IMR-90 (cell line): ENCODE measurements at regions not wholly inside any gene's neighbourhood (a gene's known extent, or its start where the extent isn't known, plus 50 kb on each side); places are given as distances from the start of the nearest gene placed in this dataset.

Experiments
- ATAC-seq: fragments of 200-7000 bp; cut with Tn5 transposase; 2 replicates; pipeline ENCODE4 v1.9.1; 2020; ENCODE audit warnings: low read depth, mild to moderate bottlenecking, moderate library complexity
- BruUV-seq: library from RNA; stranded (reverse); fragments of 400-500 nt; replicated peaks from 2 replicates; lab custom pipeline; 2021; lab: Mats Ljungman, UMichigan
- CTCF ChIA-PET: fragments of 300-600 bp; formaldehyde crosslinking; extraction: SDS; loops from one replicate; lab custom pipeline; 2021; ENCODE audit warnings: antibody characterized with exemption; lab: Yijun Ruan, JAX
- POLR2A ChIA-PET: fragments of 300-600 bp; sonication (Branson Sonifier 250); formaldehyde crosslinking; loops from one replicate; lab custom pipeline; 2022; ENCODE audit warnings: antibody characterized with exemption; ENCODE audit not compliant: unreplicated experiment; lab: Charles Lee
- DNase-seq: peaks from one replicate; pipeline ENCODE4 v3.0.0; 2013
- H2AFZ ChIP-seq: replicated peaks from 2 replicates; pipeline ENCODE3; 2013; ENCODE audit warnings: low read length, mild to moderate bottlenecking; ENCODE audit not compliant: poor library complexity
- H2AK5ac ChIP-seq: 2 replicates; pipeline ENCODE4 v1.6.1; 2013; ENCODE audit warnings: low read depth, low read length, inconsistent platforms
- H2AK9ac ChIP-seq: replicated peaks from 2 replicates; pipeline ENCODE3; 2013; ENCODE audit warnings: mild to moderate bottlenecking, low read depth, low read length, moderate library complexity; ENCODE audit not compliant: poor library complexity
- H2BK120ac ChIP-seq: 2 replicates; pipeline ENCODE4 v1.6.1; 2013; ENCODE audit warnings: low read depth, low read length, inconsistent platforms
- H2BK15ac ChIP-seq: 3 replicates; pipeline ENCODE4 v1.6.1; 2013; ENCODE audit warnings: low read depth, low read length, inconsistent platforms
- H2BK20ac ChIP-seq: 2 replicates; pipeline ENCODE4 v1.6.1; 2013; ENCODE audit warnings: low read depth, mild to moderate bottlenecking, inconsistent platforms, low read length, moderate library complexity
- H2BK5ac ChIP-seq: 2 replicates; pipeline ENCODE4 v1.6.1; 2013; ENCODE audit warnings: mild to moderate bottlenecking, low read depth, low read length, inconsistent platforms; ENCODE audit not compliant: poor library complexity, severe bottlenecking
- H3K14ac ChIP-seq: replicated peaks from 2 replicates; pipeline ENCODE4 v1.6.1; 2013; ENCODE audit warnings: low read depth, low read length, inconsistent platforms
- H3K18ac ChIP-seq: 2 replicates; pipeline ENCODE4 v1.6.1; 2013; ENCODE audit warnings: low read depth, low read length, control low read depth
- H3K23ac ChIP-seq: 2 replicates; pipeline ENCODE4 v1.6.1; 2013; ENCODE audit warnings: low read depth, low read length, inconsistent platforms
- H3K27ac ChIP-seq: 2 replicates; pipeline ENCODE4 v1.5.1; 2013; ENCODE audit warnings: mild to moderate bottlenecking, control low read depth, low read length; ENCODE audit not compliant: insufficient read depth
- H3K27me3 ChIP-seq: 2 replicates; pipeline ENCODE4 v1.6.1; 2013; ENCODE audit warnings: low read length; ENCODE audit not compliant: control insufficient read depth, insufficient read depth
- H3K36me3 ChIP-seq: 2 replicates; pipeline ENCODE4 v1.6.1; 2013; ENCODE audit warnings: low read length, mixed read lengths; ENCODE audit not compliant: control insufficient read depth, insufficient read depth
- H3K4ac ChIP-seq: 2 replicates; pipeline ENCODE4 v1.6.1; 2013; ENCODE audit warnings: low read depth, low read length, inconsistent platforms
- H3K4me1 ChIP-seq: 2 replicates; pipeline ENCODE4 v1.6.1; 2013; ENCODE audit warnings: low read length, mixed read lengths; ENCODE audit not compliant: control insufficient read depth, insufficient read depth
- H3K4me2 ChIP-seq: 2 replicates; pipeline ENCODE4 v1.6.1; 2013; ENCODE audit warnings: low read depth, mild to moderate bottlenecking, control low read depth, low read length, moderate library complexity
- H3K4me3 ChIP-seq: 2 replicates; pipeline ENCODE4 v1.5.1; 2013; ENCODE audit warnings: low read depth, mild to moderate bottlenecking, control low read depth, low read length, moderate library complexity; ENCODE audit not compliant: insufficient read depth
- H3K56ac ChIP-seq: 2 replicates; pipeline ENCODE4 v1.6.1; 2013; ENCODE audit warnings: low read length, inconsistent platforms; ENCODE audit not compliant: insufficient read depth; ENCODE audit errors: extremely low read depth
- H3K79me1 ChIP-seq, 2 experiments: 2 replicates each; pipeline ENCODE4 v1.6.1; 2013; ENCODE audit warnings: low read length in 2 of 2, inconsistent platforms in 1 of 2, low read depth in 1 of 2
- H3K9ac ChIP-seq: 2 replicates; pipeline ENCODE4 v1.6.1; 2013; ENCODE audit warnings: low read depth, low read length, control low read depth
- H3K9me1 ChIP-seq: 2 replicates; pipeline ENCODE4 v1.6.1; 2013; ENCODE audit warnings: low read length, inconsistent platforms; ENCODE audit not compliant: insufficient read depth
- H3K9me3 ChIP-seq: 2 replicates; pipeline ENCODE4 v1.6.1; 2013; ENCODE audit warnings: low read length; ENCODE audit not compliant: control insufficient read depth, insufficient read depth
- H4K20me1 ChIP-seq: 2 replicates; pipeline ENCODE4 v1.6.1; 2013; ENCODE audit warnings: low read length, inconsistent platforms; ENCODE audit not compliant: insufficient read depth
- H4K5ac ChIP-seq: 2 replicates; pipeline ENCODE4 v1.6.1; 2013; ENCODE audit warnings: mild to moderate bottlenecking, low read depth, low read length, control low read depth
- H4K8ac ChIP-seq, 2 experiments: 2 replicates each; pipeline ENCODE4 v1.6.1; 2013; ENCODE audit warnings: low read depth in 2 of 2, low read length in 2 of 2, control low read depth in 1 of 2, inconsistent platforms in 1 of 2
- H4K91ac ChIP-seq: 2 replicates; pipeline ENCODE4 v1.6.1; 2013; ENCODE audit warnings: low read depth, low read length, inconsistent platforms; ENCODE audit not compliant: insufficient read depth
- CTCF ChIP-seq: conservative IDR thresholded peaks from 2 replicates; pipeline ENCODE4 v1.5.1; 2012; ENCODE audit warnings: mild to moderate bottlenecking, low read depth, low read length, improper control_type of control experiment
- FOS ChIP-seq: fragments of 150-350 bp; IDR thresholded peaks from 2 replicates; pipeline ENCODE4 v1.6.1; 2016; ENCODE audit warnings: low read depth, low read length
- MAZ ChIP-seq: IDR thresholded peaks from 2 replicates; pipeline ENCODE4 v1.6.1; 2012; ENCODE audit warnings: low read depth, mild to moderate bottlenecking, low read length, improper control_type of control experiment, moderate library complexity, borderline replicate concordance
- SMC3 ChIP-seq: fragments of 150-350 bp; IDR thresholded peaks from 2 replicates; pipeline ENCODE4 v1.6.1; 2016; ENCODE audit warnings: low read depth, mild to moderate bottlenecking, antibody characterized with exemption, low read length, moderate library complexity
- WGBS, 2 experiments: methylation state at CpG; one replicate each; pipeline versions ENCODE4 v1.1.5 to v1.1.7; 2013; ENCODE audit warnings: missing lambda C conversion rate in 2 of 2; ENCODE audit not compliant: insufficient read length in 1 of 2; ENCODE audit errors: extremely low coverage in 2 of 2; 5-methylcytosine and 5-hydroxymethylcytosine counted together
- dilution Hi-C: fragments of 300-500 bp; cut with HindIII; formaldehyde crosslinking; loops from one replicate; pipeline ENCODE4 v1.14.3; 2018; ENCODE audit warnings: low sequenced_read_pairs; ENCODE audit not compliant: unreplicated experiment
- in situ Hi-C: fragments of 300-500 bp; cut with MboI; formaldehyde crosslinking; loops from 3 replicates; pipeline ENCODE4 v1.14.3; 2019; ENCODE audit warnings: low sequenced_read_pairs, inconsistent platforms, mixed read lengths
- intact Hi-C: fragments of 100-400 bp; cut with micrococcal nuclease; formaldehyde crosslinking; loops from 2 replicates; pipeline ENCODE4 v1.10.0; 2022

- no peak overlapping the region for H3K4ac ChIP-seq
- DNase-seq (no peak), ATAC-seq (no peak)
- H3K36me3 ChIP-seq: no peaks in the 10 kb centered on the region
- POLR2A ChIA-PET: no interaction called here
- no peak overlapping the region for H3K27ac ChIP-seq
- no peak overlapping the region for H2BK20ac ChIP-seq
- H3K4me2 ChIP-seq: no peak overlapping the region
- intact Hi-C loops (no loop called here), in situ Hi-C loops (no loop called here), dilution Hi-C loops (no loop called here)
- no peak overlapping the region for H2AK5ac ChIP-seq
- H3K18ac ChIP-seq: no peak overlapping the region
- H3K9me1 ChIP-seq: no peaks in the 10 kb centered on the region
- H3K9ac ChIP-seq: no peak overlapping the region
- H2BK120ac ChIP-seq: no peak overlapping the region
- H3K27me3 ChIP-seq: no peaks in the 10 kb centered on the region
- no peaks in the 10 kb centered on the region for H4K20me1 ChIP-seq
- no peak overlapping the region for H3K56ac ChIP-seq
- BruUV-seq: no TSS peak
- no peak overlapping the region for H2AK9ac ChIP-seq
- H3K23ac ChIP-seq: no peak overlapping the region
- no peak overlapping the region for H2BK5ac ChIP-seq
- no peak for TF ChIP-seq SMC3
- no peak for TF ChIP-seq CTCF
- TF ChIP-seq MAZ: no peak
- TF ChIP-seq FOS: no peak
- CTCF ChIA-PET: no interaction called here
- no peak overlapping the region for H3K14ac ChIP-seq
- no peak overlapping the region for H4K91ac ChIP-seq
- no peak overlapping the region for H2AFZ ChIP-seq
- H3K79me1 ChIP-seq: no peaks in the 10 kb centered on the region
- no peaks in the 10 kb centered on the region for H3K4me1 ChIP-seq
- H3K4me3 ChIP-seq: no peak overlapping the region
- H4K5ac ChIP-seq: no peak overlapping the region
- H3K9me3 ChIP-seq: no peaks in the 10 kb centered on the region
- no peak overlapping the region for H4K8ac ChIP-seq
- no peak overlapping the region for H2BK15ac ChIP-seq
- WGBS, 2 experiments: no CpG with 5 or more reads among the region's 6 CpGs
Measured at GRCh38 chr1:229834230-229834629, 208.2 kb downstream of the URB2 start.
